Testis (tissue), 2 donors: ENCODE measurements at regions not wholly inside any gene's neighbourhood (a gene's known extent, or its start where the extent isn't known, plus 50 kb on each side); places are given as distances from the start of the nearest gene placed in this dataset.
A peak's percentile ranks its signal among the peaks of the same experiment; 100 is the strongest.
"Not testable (repeated sequence)": the region's sequence is repeated elsewhere in the genome, so short reads cannot be mapped to it uniquely, and the experiment has no call there.

ENCODE experiments used
- DNase-seq: peaks from one replicate; pipeline ENCODE4 v3.0.0-alpha.2; 2019
- H3K27ac ChIP-seq, 2 donors: fragments of 200-600 bp; sonication (generic); one replicate each; pipeline ENCODE4 v1.5.1; 2019
- H3K27me3 ChIP-seq: fragments of 200-600 bp; sonication (generic); one replicate; pipeline ENCODE4 v1.5.1; 2019
- H3K36me3 ChIP-seq: fragments of 200-600 bp; sonication (generic); one replicate; pipeline ENCODE4 v1.5.1; 2017; ENCODE audit warnings: low read depth; ENCODE audit errors: missing control alignments
- H3K4me1 ChIP-seq: fragments of 200-600 bp; sonication (generic); one replicate; pipeline ENCODE4 v1.5.1; 2019
- H3K4me3 ChIP-seq, 2 donors: fragments of 200-600 bp; sonication (generic); one replicate each; pipeline ENCODE4 v1.5.1; 2017 to 2019
- H3K9me3 ChIP-seq: fragments of 200-600 bp; sonication (generic); one replicate; pipeline ENCODE4 v1.5.1; 2017
- POLR2A ChIP-seq: fragments of 450-650 bp; IDR thresholded peaks from one replicate; pipeline ENCODE4 v1.6.1; 2017; ENCODE audit warnings: antibody characterized with exemption, mild to moderate bottlenecking, moderate library complexity
- WGBS, 2 donors: methylation state at CpG; one replicate each; pipeline ENCODE4 v1.1.5; 2018; 5-methylcytosine and 5-hydroxymethylcytosine counted together
- intact Hi-C: fragments of 100-400 bp; cut with DNase I; formaldehyde crosslinking; loops from one replicate; pipeline ENCODE4 v1.15.1; 2023; ENCODE audit warnings: low total_unique reads
- TF ChIP-seq, protein P1 (sequence below), 3 experiments: fragments of 450-650 bp in 2 of 3; fragments of 200-600 bp in 1 of 3; sonication (generic) in 1 of 3; IDR thresholded peaks; one replicate each; pipeline ENCODE4 v1.5.1; 2016 to 2019; ENCODE audit warnings: antibody characterized with exemption in 3 of 3, mild to moderate bottlenecking in 2 of 3, moderate library complexity in 1 of 3

DNA sequence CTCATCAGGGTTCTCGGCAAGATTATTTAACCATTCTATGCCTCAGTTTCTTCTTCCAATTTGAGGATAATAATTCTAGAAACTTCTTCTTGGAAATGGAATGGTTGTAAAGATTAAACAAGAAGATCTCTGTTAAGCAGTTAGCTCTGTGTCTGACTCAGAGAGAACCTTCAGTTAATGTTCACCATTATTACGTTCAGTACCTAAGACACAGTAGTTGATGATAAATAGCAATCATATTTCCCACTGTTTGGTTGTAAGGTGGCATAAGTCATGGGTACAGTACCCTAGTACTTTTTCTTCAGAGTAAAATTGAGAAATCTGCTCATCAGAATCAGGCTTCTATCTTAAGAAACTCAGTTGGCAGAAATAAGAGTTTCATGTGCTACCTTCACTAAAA is 366.5 kb upstream of the BOD1L1 start:
- Histone ChIP-seq H3K36me3 (no peaks in the 10 kb centered on the region), H3K4me1 (peaks cover 26% of the 10 kb centered on the region), H3K4me3 (no peak overlapping the region), H3K9me3 (no peaks in the 10 kb centered on the region), H3K27me3 (no peaks in the 10 kb centered on the region), H3K27ac (peak overlapping the region; percentile 26 to 36)
- intact Hi-C loops, result no loop called here
- TF ChIP-seq, protein P1, sequence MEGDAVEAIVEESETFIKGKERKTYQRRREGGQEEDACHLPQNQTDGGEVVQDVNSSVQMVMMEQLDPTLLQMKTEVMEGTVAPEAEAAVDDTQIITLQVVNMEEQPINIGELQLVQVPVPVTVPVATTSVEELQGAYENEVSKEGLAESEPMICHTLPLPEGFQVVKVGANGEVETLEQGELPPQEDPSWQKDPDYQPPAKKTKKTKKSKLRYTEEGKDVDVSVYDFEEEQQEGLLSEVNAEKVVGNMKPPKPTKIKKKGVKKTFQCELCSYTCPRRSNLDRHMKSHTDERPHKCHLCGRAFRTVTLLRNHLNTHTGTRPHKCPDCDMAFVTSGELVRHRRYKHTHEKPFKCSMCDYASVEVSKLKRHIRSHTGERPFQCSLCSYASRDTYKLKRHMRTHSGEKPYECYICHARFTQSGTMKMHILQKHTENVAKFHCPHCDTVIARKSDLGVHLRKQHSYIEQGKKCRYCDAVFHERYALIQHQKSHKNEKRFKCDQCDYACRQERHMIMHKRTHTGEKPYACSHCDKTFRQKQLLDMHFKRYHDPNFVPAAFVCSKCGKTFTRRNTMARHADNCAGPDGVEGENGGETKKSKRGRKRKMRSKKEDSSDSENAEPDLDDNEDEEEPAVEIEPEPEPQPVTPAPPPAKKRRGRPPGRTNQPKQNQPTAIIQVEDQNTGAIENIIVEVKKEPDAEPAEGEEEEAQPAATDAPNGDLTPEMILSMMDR (IDR thresholded peaks at IDR 0.05), result no peak
- TF ChIP-seq POLR2A, result no peak
- no peak for DNase-seq
- WGBS, 2 donors, result 78 to 88% methylated on average over 2 of the region's 2 CpGs

DNA sequence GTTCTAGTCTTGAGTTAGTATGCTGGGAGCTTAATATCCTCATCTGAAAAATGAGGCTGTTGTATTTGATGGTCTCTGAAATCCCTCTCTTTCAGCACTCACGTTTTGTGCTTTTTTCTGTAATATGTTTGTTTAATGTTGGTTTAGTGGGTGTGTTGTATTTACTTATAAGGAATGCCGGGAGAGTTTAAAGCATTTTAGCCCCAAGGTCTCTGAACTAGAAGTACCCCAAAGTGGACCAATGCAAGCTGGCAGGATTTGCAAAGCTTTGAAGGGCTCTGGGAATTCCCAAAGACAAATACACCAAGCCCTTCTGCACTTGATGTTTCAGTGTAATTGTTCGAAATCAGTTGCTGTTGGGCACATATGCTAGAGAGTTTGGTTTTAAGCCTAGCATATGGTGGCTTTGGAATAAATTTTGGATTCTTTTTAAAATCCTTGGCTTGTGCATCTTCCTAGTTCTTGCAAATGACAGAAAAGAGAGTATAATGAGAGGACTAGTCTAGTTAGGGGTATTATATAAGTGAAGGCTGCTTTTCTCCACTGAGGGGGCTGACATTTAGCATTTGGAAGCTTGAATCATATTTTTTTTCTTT is 371.4 kb upstream of the BOD1L1 start:
- H3K27me3 ChIP-seq, result no peaks in the 10 kb centered on the region
- no peak for TF ChIP-seq POLR2A
- TF ChIP-seq, protein P1 (IDR thresholded peaks at IDR 0.05), result no peak
- H3K27ac ChIP-seq, result peak overlapping the region; percentile 6 to 57
- no peaks in the 10 kb centered on the region for H3K9me3 ChIP-seq
- H3K4me1 ChIP-seq, result no peaks in the 10 kb centered on the region
- WGBS, 2 donors, result 67 to 88% methylated on average over 3 of the region's 3 CpGs
- no peaks in the 10 kb centered on the region for H3K36me3 ChIP-seq
- no peak for DNase-seq
- H3K4me3 ChIP-seq, result no peak overlapping the region
- intact Hi-C loops, result no loop called here

DNA sequence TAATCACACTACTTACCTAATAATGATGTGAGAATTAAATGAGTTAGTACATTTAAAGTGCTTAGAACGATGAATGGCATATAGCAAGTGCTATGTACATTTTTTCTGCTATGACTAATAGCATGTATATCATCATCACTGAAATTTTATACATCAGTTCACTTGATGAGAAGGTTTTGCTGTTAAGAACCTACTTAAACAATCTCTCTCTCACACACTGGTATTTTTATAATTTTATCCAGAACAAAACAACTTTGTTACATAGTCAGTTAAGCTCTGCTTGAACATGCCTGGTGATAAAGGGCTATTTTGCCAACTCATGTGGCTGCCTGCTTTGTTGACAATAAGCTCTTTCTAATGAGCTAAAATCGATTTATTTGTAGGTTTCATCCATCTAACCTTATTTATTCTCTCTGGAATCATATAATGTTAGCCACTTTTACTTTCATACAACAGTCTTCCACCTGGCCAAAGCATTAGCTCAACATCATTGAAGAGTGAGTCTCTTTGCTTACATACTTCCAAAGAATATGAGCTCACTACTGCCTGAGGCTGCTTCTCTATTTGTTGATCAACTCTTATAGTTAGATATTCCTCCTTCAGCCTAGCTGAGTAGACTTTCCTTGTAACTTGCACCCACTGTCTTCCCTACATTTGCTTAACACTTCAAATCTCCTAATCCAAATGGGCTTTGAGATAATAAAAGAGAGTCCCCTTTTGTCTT is 372.7 kb upstream of the BOD1L1 start:
- H3K9me3 ChIP-seq, result no peaks in the 10 kb centered on the region
- H3K27ac ChIP-seq, result peak overlapping the region; percentile 6 to 60
- TF ChIP-seq POLR2A, result no peak
- TF ChIP-seq, protein P1 (IDR thresholded peaks at IDR 0.05), result no peak
- DNase-seq, result peak; percentile 46
- WGBS, 2 donors, result 46 to 58% methylated on average over 2 of the region's 2 CpGs
- no peaks in the 10 kb centered on the region for H3K36me3 ChIP-seq
- H3K4me3 ChIP-seq, result no peak overlapping the region
- intact Hi-C loops, result no loop called here
- H3K4me1 ChIP-seq, result no peaks in the 10 kb centered on the region
- no peaks in the 10 kb centered on the region for H3K27me3 ChIP-seq

DNA sequence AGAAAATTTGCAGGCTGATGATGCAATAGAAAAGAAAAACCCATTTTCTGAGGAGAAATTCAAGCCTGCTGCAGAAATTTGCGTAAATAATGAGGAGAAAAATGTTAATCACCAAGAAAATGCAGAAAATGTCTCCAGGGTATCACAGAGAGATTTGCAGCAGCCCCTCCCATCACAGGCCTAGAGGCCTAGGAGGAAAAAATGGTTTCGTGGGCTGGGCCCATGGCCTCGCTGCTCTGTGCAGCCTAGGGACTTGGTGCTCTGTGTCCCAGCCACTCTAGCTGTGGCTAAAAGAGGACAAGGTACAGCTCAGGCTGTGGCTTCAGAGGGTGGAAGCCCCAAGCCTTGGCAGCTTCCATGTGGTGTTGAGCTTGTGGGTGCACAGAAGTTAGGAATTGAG is 374.8 kb upstream of the BOD1L1 start:
- H3K36me3 ChIP-seq, intact Hi-C loops, H3K4me3 ChIP-seq, H3K27ac ChIP-seq, DNase-seq, H3K4me1 ChIP-seq, H3K9me3 ChIP-seq, H3K27me3 ChIP-seq: not testable (repeated sequence)
- WGBS, 2 donors, result 72 to 83% methylated on average over 3 of the region's 3 CpGs

DNA sequence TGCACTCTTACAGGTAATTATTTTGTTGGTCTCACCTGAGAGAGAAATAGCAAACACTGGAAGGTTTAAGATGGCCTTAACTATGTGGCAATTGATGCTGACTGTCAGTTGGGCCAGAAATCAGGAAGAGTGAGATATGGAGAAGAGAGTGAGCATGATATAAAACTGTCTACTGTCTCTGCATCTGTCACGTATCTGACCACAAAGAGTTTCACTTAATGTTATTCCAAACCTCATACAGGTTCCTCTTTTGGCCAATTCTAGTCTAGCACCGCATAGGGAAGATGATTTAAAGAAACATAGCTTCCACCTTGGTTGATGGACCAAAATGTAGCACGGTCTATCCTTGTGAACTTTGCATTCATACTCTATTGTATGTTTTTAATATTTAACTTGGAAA is 381.0 kb upstream of the BOD1L1 start:
- no peak overlapping the region for H3K27ac ChIP-seq
- H3K36me3 ChIP-seq, result no peaks in the 10 kb centered on the region
- DNase-seq, result no peak
- no peaks in the 10 kb centered on the region for H3K4me1 ChIP-seq
- no peaks in the 10 kb centered on the region for H3K9me3 ChIP-seq
- 65 to 80% methylated on average over 3 of the region's 3 CpGs for WGBS, 2 donors
- H3K27me3 ChIP-seq, result no peaks in the 10 kb centered on the region
- intact Hi-C loops, result no loop called here
- TF ChIP-seq POLR2A, result no peak
- TF ChIP-seq, protein P1 (IDR thresholded peaks at IDR 0.05), result no peak
- H3K4me3 ChIP-seq, result no peak overlapping the region
